Keratinocyte (primary cell): ENCODE measurements at regions not wholly inside any gene's neighbourhood (a gene's known extent, or its start where the extent isn't known, plus 50 kb on each side); places are given as distances from the start of the nearest gene placed in this dataset.

ENCODE experiments used
- DNase-seq: peaks from one replicate; pipeline ENCODE4 v3.0.0-alpha.2; 2011; ENCODE audit warnings: low read depth, missing footprints, low spot score
- FAIRE-seq: peaks from 2 replicates; lab custom pipeline; 2011; peaks lifted over from hg19 to GRCh38; lab: Jason Lieb, UNC
- H2AFZ ChIP-seq: 2 replicates; pipeline ENCODE4 v1.6.0; 2012; ENCODE audit warnings: low read length, control low read depth, inconsistent platforms; ENCODE audit not compliant: control insufficient read depth
- H3K27ac ChIP-seq: 2 replicates; pipeline ENCODE4 v1.5.1; 2011; ENCODE audit warnings: low read length; ENCODE audit not compliant: control insufficient read depth, insufficient read depth
- H3K27me3 ChIP-seq: 3 replicates; pipeline ENCODE4 v1.6.0; 2011; ENCODE audit warnings: low read length; ENCODE audit not compliant: control insufficient read depth, insufficient read depth; ENCODE audit errors: extremely low read depth
- H3K36me3 ChIP-seq, 2 experiments: 2 replicates in 1 of 2; 3 replicates in 1 of 2; pipeline ENCODE4 v1.5.1; 2011; ENCODE audit warnings: low read length in 2 of 2, mild to moderate bottlenecking in 1 of 2; ENCODE audit not compliant: control insufficient read depth in 2 of 2, insufficient read depth in 2 of 2; ENCODE audit errors: extremely low read depth in 1 of 2
- H3K4me1 ChIP-seq: 3 replicates; pipeline ENCODE4 v1.5.1; 2011; ENCODE audit warnings: low read length; ENCODE audit not compliant: control insufficient read depth, insufficient read depth; ENCODE audit errors: extremely low read depth
- H3K4me2 ChIP-seq: 3 replicates; pipeline ENCODE4 v1.6.0; 2011; ENCODE audit warnings: low read depth, low read length; ENCODE audit not compliant: control insufficient read depth, insufficient read depth; ENCODE audit errors: extremely low read depth
- H3K4me3 ChIP-seq, 3 experiments: fragments of 200-600 bp in 1 of 3; sonication (generic) in 1 of 3; 2 replicates in 2 of 3; 3 replicates in 1 of 3; pipeline ENCODE4 v1.5.1; 2011 to 2016; ENCODE audit warnings: low read length in 3 of 3, mild to moderate bottlenecking in 3 of 3, control low read depth in 2 of 3, inconsistent platforms in 1 of 3, low read depth in 1 of 3, mixed read lengths in 1 of 3, mixed run types in 1 of 3, moderate library complexity in 1 of 3; ENCODE audit not compliant: control insufficient read depth in 2 of 3, insufficient read depth in 2 of 3; ENCODE audit errors: extremely low read depth in 1 of 3
- H3K79me2 ChIP-seq: 2 replicates; pipeline ENCODE4 v1.6.0; 2012; ENCODE audit warnings: low read length; ENCODE audit not compliant: control insufficient read depth, insufficient read depth
- H3K9ac ChIP-seq: 3 replicates; pipeline ENCODE4 v1.6.0; 2011; ENCODE audit warnings: low read length; ENCODE audit not compliant: control insufficient read depth, insufficient read depth; ENCODE audit errors: extremely low read depth
- H3K9me1 ChIP-seq: 3 replicates; pipeline ENCODE4 v1.6.0; 2011; ENCODE audit warnings: low read length; ENCODE audit not compliant: control insufficient read depth, insufficient read depth; ENCODE audit errors: extremely low read depth
- H3K9me3 ChIP-seq: 2 replicates; pipeline ENCODE4 v1.5.1; 2012; ENCODE audit warnings: low read depth, low read length; ENCODE audit not compliant: control insufficient read depth
- H4K20me1 ChIP-seq: 3 replicates; pipeline ENCODE4 v1.6.0; 2011; ENCODE audit warnings: low read length; ENCODE audit not compliant: control insufficient read depth, insufficient read depth; ENCODE audit errors: extremely low read depth
- EZH2 ChIP-seq: IDR thresholded peaks from one replicate; pipeline ENCODE4 v1.6.1; 2012; ENCODE audit warnings: inconsistent platforms, mild to moderate bottlenecking, low read length, moderate library complexity
- dilution Hi-C: fragments of 300-500 bp; cut with MboI; formaldehyde crosslinking; loops from one replicate; pipeline ENCODE4 v1.7.0; 2020; ENCODE audit warnings: low sequenced_read_pairs; ENCODE audit not compliant: extremely low pct_ligation_motif_present
- TF ChIP-seq, protein P1 (sequence below), 3 experiments: IDR thresholded peaks in 1 of 3; conservative IDR thresholded peaks in 1 of 3; optimal IDR thresholded peaks in 1 of 3; 2 replicates in 2 of 3; 3 replicates in 1 of 3; pipeline versions ENCODE3 to v1.5.1; 2011; ENCODE audit warnings: low read length in 3 of 3, mild to moderate bottlenecking in 3 of 3, moderate library complexity in 2 of 3, control low read depth in 1 of 3, inconsistent platforms in 1 of 3; ENCODE audit not compliant: insufficient read depth in 2 of 3; ENCODE audit errors: extremely low read depth in 1 of 3

GRCh38 chr1:82246050-82246449 lies 445.3 kb downstream of the ADGRL2 start:
- Histone ChIP-seq H2AFZ (no peak overlapping the region), H3K27ac (no peak overlapping the region), H3K27me3 (no peaks in the 10 kb centered on the region), H3K4me1 (no peaks in the 10 kb centered on the region), H3K79me2 (no peaks in the 10 kb centered on the region), H4K20me1 (no peaks in the 10 kb centered on the region), H3K9me1 (no peaks in the 10 kb centered on the region), H3K9me3 (peaks cover 2% of the 10 kb centered on the region), H3K4me3 (no peak overlapping the region), H3K9ac (no peak overlapping the region), H3K4me2 (no peak overlapping the region), H3K36me3 (no peaks in the 10 kb centered on the region)
- dilution Hi-C loops = no loop called here
- DNase-seq (no peak), FAIRE-seq (no peak)
- TF ChIP-seq, protein P1, sequence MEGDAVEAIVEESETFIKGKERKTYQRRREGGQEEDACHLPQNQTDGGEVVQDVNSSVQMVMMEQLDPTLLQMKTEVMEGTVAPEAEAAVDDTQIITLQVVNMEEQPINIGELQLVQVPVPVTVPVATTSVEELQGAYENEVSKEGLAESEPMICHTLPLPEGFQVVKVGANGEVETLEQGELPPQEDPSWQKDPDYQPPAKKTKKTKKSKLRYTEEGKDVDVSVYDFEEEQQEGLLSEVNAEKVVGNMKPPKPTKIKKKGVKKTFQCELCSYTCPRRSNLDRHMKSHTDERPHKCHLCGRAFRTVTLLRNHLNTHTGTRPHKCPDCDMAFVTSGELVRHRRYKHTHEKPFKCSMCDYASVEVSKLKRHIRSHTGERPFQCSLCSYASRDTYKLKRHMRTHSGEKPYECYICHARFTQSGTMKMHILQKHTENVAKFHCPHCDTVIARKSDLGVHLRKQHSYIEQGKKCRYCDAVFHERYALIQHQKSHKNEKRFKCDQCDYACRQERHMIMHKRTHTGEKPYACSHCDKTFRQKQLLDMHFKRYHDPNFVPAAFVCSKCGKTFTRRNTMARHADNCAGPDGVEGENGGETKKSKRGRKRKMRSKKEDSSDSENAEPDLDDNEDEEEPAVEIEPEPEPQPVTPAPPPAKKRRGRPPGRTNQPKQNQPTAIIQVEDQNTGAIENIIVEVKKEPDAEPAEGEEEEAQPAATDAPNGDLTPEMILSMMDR (optimal IDR thresholded peaks at IDR 0.05 in 1 of 3, IDR thresholded peaks at IDR 0.05 in 1 of 3, conservative IDR thresholded peaks at IDR 0.05 in 1 of 3; ENCODE audit: extremely low read depth in 1 of 3, insufficient read depth in 2 of 3, low read length in 3 of 3) = no peak
- no peak for TF ChIP-seq EZH2

- dilution Hi-C loops = no loop called here
- FAIRE-seq = no peak
These were observed 444.7 kb downstream of the ADGRL2 start for GRCh38 chr1:82245345-82246014.

More at GRCh38 chr1:82245345-82246014, 444.7 kb downstream of the ADGRL2 start:
- Histone ChIP-seq H3K4me3 (no peak overlapping the region), H3K4me1 (no peaks in the 10 kb centered on the region), H3K27ac (no peak overlapping the region), H3K9ac (no peak overlapping the region), H3K36me3 (no peaks in the 10 kb centered on the region), H3K79me2 (no peaks in the 10 kb centered on the region), H3K27me3 (no peaks in the 10 kb centered on the region), H2AFZ (no peak overlapping the region), H3K4me2 (no peak overlapping the region), H3K9me3 (peaks cover 2% of the 10 kb centered on the region), H4K20me1 (no peaks in the 10 kb centered on the region), H3K9me1 (no peaks in the 10 kb centered on the region)
- no peak for DNase-seq
- TF ChIP-seq, protein P1 (optimal IDR thresholded peaks at IDR 0.05 in 1 of 3, IDR thresholded peaks at IDR 0.05 in 1 of 3, conservative IDR thresholded peaks at IDR 0.05 in 1 of 3; ENCODE audit: extremely low read depth in 1 of 3, insufficient read depth in 2 of 3, low read length in 3 of 3) = no peak
- TF ChIP-seq EZH2 = no peak
